IMR-90 (cell line): ENCODE measurements at regions not wholly inside any gene's neighbourhood (a gene's known extent, or its start where the extent isn't known, plus 50 kb on each side); places are given as distances from the start of the nearest gene placed in this dataset.

Experiments used
- ATAC-seq: fragments of 200-7000 bp; cut with Tn5 transposase; 2 replicates; pipeline ENCODE4 v1.9.1; 2020; ENCODE audit warnings: low read depth, mild to moderate bottlenecking, moderate library complexity
- BruUV-seq: library from RNA; stranded (reverse); fragments of 400-500 nt; replicated peaks from 2 replicates; lab custom pipeline; 2021; lab: Mats Ljungman, UMichigan
- CTCF ChIA-PET: fragments of 300-600 bp; formaldehyde crosslinking; extraction: SDS; loops from one replicate; lab custom pipeline; 2021; ENCODE audit warnings: antibody characterized with exemption; lab: Yijun Ruan, JAX
- POLR2A ChIA-PET: fragments of 300-600 bp; sonication (Branson Sonifier 250); formaldehyde crosslinking; loops from one replicate; lab custom pipeline; 2022; ENCODE audit warnings: antibody characterized with exemption; ENCODE audit not compliant: unreplicated experiment; lab: Charles Lee
- DNase-seq: peaks from one replicate; pipeline ENCODE4 v3.0.0; 2013
- H2AFZ ChIP-seq: replicated peaks from 2 replicates; pipeline ENCODE3; 2013; ENCODE audit warnings: low read length, mild to moderate bottlenecking; ENCODE audit not compliant: poor library complexity
- H2AK5ac ChIP-seq: 2 replicates; pipeline ENCODE4 v1.6.1; 2013; ENCODE audit warnings: low read depth, low read length, inconsistent platforms
- H2AK9ac ChIP-seq: replicated peaks from 2 replicates; pipeline ENCODE3; 2013; ENCODE audit warnings: mild to moderate bottlenecking, low read depth, low read length, moderate library complexity; ENCODE audit not compliant: poor library complexity
- H2BK120ac ChIP-seq: 2 replicates; pipeline ENCODE4 v1.6.1; 2013; ENCODE audit warnings: low read depth, low read length, inconsistent platforms
- H2BK15ac ChIP-seq: 3 replicates; pipeline ENCODE4 v1.6.1; 2013; ENCODE audit warnings: low read depth, low read length, inconsistent platforms
- H2BK20ac ChIP-seq: 2 replicates; pipeline ENCODE4 v1.6.1; 2013; ENCODE audit warnings: low read depth, mild to moderate bottlenecking, inconsistent platforms, low read length, moderate library complexity
- H2BK5ac ChIP-seq: 2 replicates; pipeline ENCODE4 v1.6.1; 2013; ENCODE audit warnings: mild to moderate bottlenecking, low read depth, low read length, inconsistent platforms; ENCODE audit not compliant: poor library complexity, severe bottlenecking
- H3K14ac ChIP-seq: replicated peaks from 2 replicates; pipeline ENCODE4 v1.6.1; 2013; ENCODE audit warnings: low read depth, low read length, inconsistent platforms
- H3K18ac ChIP-seq: 2 replicates; pipeline ENCODE4 v1.6.1; 2013; ENCODE audit warnings: low read depth, low read length, control low read depth
- H3K23ac ChIP-seq: 2 replicates; pipeline ENCODE4 v1.6.1; 2013; ENCODE audit warnings: low read depth, low read length, inconsistent platforms
- H3K27ac ChIP-seq: 2 replicates; pipeline ENCODE4 v1.5.1; 2013; ENCODE audit warnings: mild to moderate bottlenecking, control low read depth, low read length; ENCODE audit not compliant: insufficient read depth
- H3K27me3 ChIP-seq: 2 replicates; pipeline ENCODE4 v1.6.1; 2013; ENCODE audit warnings: low read length; ENCODE audit not compliant: control insufficient read depth, insufficient read depth
- H3K36me3 ChIP-seq: 2 replicates; pipeline ENCODE4 v1.6.1; 2013; ENCODE audit warnings: low read length, mixed read lengths; ENCODE audit not compliant: control insufficient read depth, insufficient read depth
- H3K4ac ChIP-seq: 2 replicates; pipeline ENCODE4 v1.6.1; 2013; ENCODE audit warnings: low read depth, low read length, inconsistent platforms
- H3K4me1 ChIP-seq: 2 replicates; pipeline ENCODE4 v1.6.1; 2013; ENCODE audit warnings: low read length, mixed read lengths; ENCODE audit not compliant: control insufficient read depth, insufficient read depth
- H3K4me2 ChIP-seq: 2 replicates; pipeline ENCODE4 v1.6.1; 2013; ENCODE audit warnings: low read depth, mild to moderate bottlenecking, control low read depth, low read length, moderate library complexity
- H3K4me3 ChIP-seq: 2 replicates; pipeline ENCODE4 v1.5.1; 2013; ENCODE audit warnings: low read depth, mild to moderate bottlenecking, control low read depth, low read length, moderate library complexity; ENCODE audit not compliant: insufficient read depth
- H3K56ac ChIP-seq: 2 replicates; pipeline ENCODE4 v1.6.1; 2013; ENCODE audit warnings: low read length, inconsistent platforms; ENCODE audit not compliant: insufficient read depth; ENCODE audit errors: extremely low read depth
- H3K79me1 ChIP-seq, 2 experiments: 2 replicates each; pipeline ENCODE4 v1.6.1; 2013; ENCODE audit warnings: low read length in 2 of 2, inconsistent platforms in 1 of 2, low read depth in 1 of 2
- H3K9ac ChIP-seq: 2 replicates; pipeline ENCODE4 v1.6.1; 2013; ENCODE audit warnings: low read depth, low read length, control low read depth
- H3K9me1 ChIP-seq: 2 replicates; pipeline ENCODE4 v1.6.1; 2013; ENCODE audit warnings: low read length, inconsistent platforms; ENCODE audit not compliant: insufficient read depth
- H3K9me3 ChIP-seq: 2 replicates; pipeline ENCODE4 v1.6.1; 2013; ENCODE audit warnings: low read length; ENCODE audit not compliant: control insufficient read depth, insufficient read depth
- H4K20me1 ChIP-seq: 2 replicates; pipeline ENCODE4 v1.6.1; 2013; ENCODE audit warnings: low read length, inconsistent platforms; ENCODE audit not compliant: insufficient read depth
- H4K5ac ChIP-seq: 2 replicates; pipeline ENCODE4 v1.6.1; 2013; ENCODE audit warnings: mild to moderate bottlenecking, low read depth, low read length, control low read depth
- H4K8ac ChIP-seq, 2 experiments: 2 replicates each; pipeline ENCODE4 v1.6.1; 2013; ENCODE audit warnings: low read depth in 2 of 2, low read length in 2 of 2, control low read depth in 1 of 2, inconsistent platforms in 1 of 2
- H4K91ac ChIP-seq: 2 replicates; pipeline ENCODE4 v1.6.1; 2013; ENCODE audit warnings: low read depth, low read length, inconsistent platforms; ENCODE audit not compliant: insufficient read depth
- BHLHE40 ChIP-seq: fragments of 150-350 bp; IDR thresholded peaks from 2 replicates; pipeline ENCODE4 v1.6.1; 2016; ENCODE audit warnings: mild to moderate bottlenecking, low read depth, low read length
- CEBPB ChIP-seq: IDR thresholded peaks from 2 replicates; pipeline ENCODE4 v1.6.1; 2012; ENCODE audit warnings: low read depth, low read length, improper control_type of control experiment
- ELK1 ChIP-seq: fragments of 150-350 bp; IDR thresholded peaks from 2 replicates; pipeline ENCODE4 v1.6.1; 2016; ENCODE audit warnings: low read depth, mild to moderate bottlenecking, low read length, moderate library complexity, borderline replicate concordance
- FOS ChIP-seq: fragments of 150-350 bp; IDR thresholded peaks from 2 replicates; pipeline ENCODE4 v1.6.1; 2016; ENCODE audit warnings: low read depth, low read length
- MAFK ChIP-seq: IDR thresholded peaks from 2 replicates; pipeline ENCODE4 v1.6.1; 2012; ENCODE audit warnings: low read depth, low read length, improper control_type of control experiment
- MAZ ChIP-seq: IDR thresholded peaks from 2 replicates; pipeline ENCODE4 v1.6.1; 2012; ENCODE audit warnings: low read depth, mild to moderate bottlenecking, low read length, improper control_type of control experiment, moderate library complexity, borderline replicate concordance
- MXI1 ChIP-seq: IDR thresholded peaks from 2 replicates; pipeline ENCODE4 v1.6.1; 2012; ENCODE audit warnings: low read depth, mild to moderate bottlenecking, low read length, moderate library complexity, borderline replicate concordance
- NFE2L2 ChIP-seq: fragments of 150-350 bp; IDR thresholded peaks from 2 replicates; pipeline ENCODE4 v1.6.1; 2016; ENCODE audit warnings: low read depth, mild to moderate bottlenecking, low read length
- POLR2A ChIP-seq: IDR thresholded peaks from 2 replicates; pipeline ENCODE4 v1.6.1; 2012; ENCODE audit warnings: mild to moderate bottlenecking, low read depth, low read length
- RAD21 ChIP-seq: IDR thresholded peaks from 2 replicates; pipeline ENCODE4 v1.6.1; 2012; ENCODE audit warnings: low read length, improper control_type of control experiment
- RCOR1 ChIP-seq: IDR thresholded peaks from 2 replicates; pipeline ENCODE4 v1.6.1; 2012; ENCODE audit warnings: mild to moderate bottlenecking, low read length, improper control_type of control experiment; ENCODE audit not compliant: insufficient replicate concordance
- RFX5 ChIP-seq: IDR thresholded peaks from 2 replicates; pipeline ENCODE4 v1.8.0; 2012; ENCODE audit warnings: low read depth, mild to moderate bottlenecking, low read length, moderate library complexity
- SMC3 ChIP-seq: fragments of 150-350 bp; IDR thresholded peaks from 2 replicates; pipeline ENCODE4 v1.6.1; 2016; ENCODE audit warnings: low read depth, mild to moderate bottlenecking, antibody characterized with exemption, low read length, moderate library complexity
- USF2 ChIP-seq: fragments of 150-350 bp; IDR thresholded peaks from 2 replicates; pipeline ENCODE4 v1.6.1; 2017; ENCODE audit warnings: mild to moderate bottlenecking, antibody characterized with exemption, low read length, low read depth
- WGBS, 2 experiments: methylation state at CpG; one replicate each; pipeline versions ENCODE4 v1.1.5 to v1.1.7; 2013; ENCODE audit warnings: missing lambda C conversion rate in 2 of 2; ENCODE audit not compliant: insufficient read length in 1 of 2; ENCODE audit errors: extremely low coverage in 2 of 2; 5-methylcytosine and 5-hydroxymethylcytosine counted together
- dilution Hi-C: fragments of 300-500 bp; cut with HindIII; formaldehyde crosslinking; loops from one replicate; pipeline ENCODE4 v1.14.3; 2018; ENCODE audit warnings: low sequenced_read_pairs; ENCODE audit not compliant: unreplicated experiment
- in situ Hi-C: fragments of 300-500 bp; cut with MboI; formaldehyde crosslinking; loops from 3 replicates; pipeline ENCODE4 v1.14.3; 2019; ENCODE audit warnings: low sequenced_read_pairs, inconsistent platforms, mixed read lengths
- intact Hi-C: fragments of 100-400 bp; cut with micrococcal nuclease; formaldehyde crosslinking; loops from 2 replicates; pipeline ENCODE4 v1.10.0; 2022

GRCh38 chr6:43982084-43982625 lies 145.1 kb downstream of the MRPL14 start:
- Histone ChIP-seq H3K9me3 (no peaks in the 10 kb centered on the region), H4K8ac (no peak overlapping the region), H3K18ac (no peak overlapping the region), H2BK15ac (no peak overlapping the region), H2AK5ac (no peak overlapping the region), H3K36me3 (no peaks in the 10 kb centered on the region), H4K91ac (no peak overlapping the region), H2AK9ac (no peak overlapping the region), H3K4me1 (peaks cover 11% of the 10 kb centered on the region), H3K79me1 (no peaks in the 10 kb centered on the region), H3K4me3 (no peak overlapping the region), H4K20me1 (no peaks in the 10 kb centered on the region), H3K9ac (no peak overlapping the region), H2BK120ac (no peak overlapping the region), H3K27me3 (peaks cover 8% of the 10 kb centered on the region), H3K27ac (no peak overlapping the region), H3K56ac (no peak overlapping the region), H3K14ac (no peak overlapping the region), H2BK20ac (no peak overlapping the region), H4K5ac (no peak overlapping the region), H3K23ac (no peak overlapping the region), H3K4me2 (no peak overlapping the region), H2AFZ (no peak overlapping the region), H2BK5ac (no peak overlapping the region), H3K4ac (no peak overlapping the region; the same call in 1 of the 2 replicates), H3K9me1 (peaks cover 6% of the 10 kb centered on the region)
- CTCF ChIA-PET, result no interaction called here
- POLR2A ChIA-PET, result no interaction called here
- ATAC-seq (no peak), DNase-seq (no peak)
- in situ Hi-C loops, result no loop called here
- WGBS, 2 experiments, result 83% methylated on average over 1 of the region's 2 CpGs; no CpG with 5 or more reads in 1 of the 2 experiments
- TF ChIP-seq ELK1 (no peak), NFE2L2 (no peak), POLR2A (no peak), RFX5 (no peak), RAD21 (no peak), RCOR1 (no peak), MAZ (no peak), FOS (no peak), SMC3 (no peak), MXI1 (no peak), CEBPB (no peak), BHLHE40 (no peak), USF2 (no peak), MAFK (no peak)
- dilution Hi-C loops, result no loop called here
- intact Hi-C loops, result no loop called here
- no TSS peak for BruUV-seq
